ENCODE measurements at regions not wholly inside any gene's neighbourhood (a gene's known extent, or its start where the extent isn't known, plus 50 kb on each side); places are given as distances from the start of the nearest gene placed in this dataset.

- Histone ChIP-seq H3K4me1 (no peaks in the 10 kb centered on the region), H3K9me3 (no peaks in the 10 kb centered on the region), H3K27ac (no peak overlapping the region), H3K36me3 (no peaks in the 10 kb centered on the region), H3K27me3 (no peaks in the 10 kb centered on the region), H3K4me3 (no peak overlapping the region)
- 83% methylated on average over 2 of the region's 2 CpGs for WGBS
- DNase-seq (ENCODE audit: low spot score in 2 of 2) = no peak
- TF ChIP-seq POLR2AphosphoS5 (IDR thresholded peaks at IDR 0.05) = no peak
- no peak for TF ChIP-seq EP300 (IDR thresholded peaks at IDR 0.05)
- no peak for TF ChIP-seq POLR2A (IDR thresholded peaks at IDR 0.05)
Measured at GRCh38 chr2:58607448-58607847, 366.3 kb upstream of the FANCL start.

DNA sequence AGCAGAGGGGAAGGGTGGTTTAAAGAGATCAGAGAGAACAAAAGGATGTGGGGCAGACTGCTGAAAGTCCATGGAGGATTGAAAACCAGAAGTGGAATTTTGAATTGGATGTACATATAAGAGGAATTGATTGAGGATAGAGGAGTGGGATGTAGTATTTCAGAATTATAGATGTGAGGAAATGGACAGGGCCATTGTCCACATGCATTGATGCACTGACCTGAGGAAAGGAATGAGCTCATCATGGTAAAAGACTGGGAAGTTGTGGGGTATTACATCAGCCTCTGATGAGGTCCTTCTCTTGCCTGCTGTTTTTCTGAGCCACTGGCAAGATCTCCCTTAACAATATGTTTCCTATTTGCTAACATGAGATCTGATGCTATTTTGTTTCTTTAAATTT lies 365.7 kb upstream of the FANCL start:
- Histone ChIP-seq H3K27ac (no peak overlapping the region), H3K4me1 (no peaks in the 10 kb centered on the region), H3K9me3 (no peaks in the 10 kb centered on the region), H3K27me3 (no peaks in the 10 kb centered on the region), H3K4me3 (no peak overlapping the region), H3K36me3 (no peaks in the 10 kb centered on the region)
- TF ChIP-seq, protein P1, sequence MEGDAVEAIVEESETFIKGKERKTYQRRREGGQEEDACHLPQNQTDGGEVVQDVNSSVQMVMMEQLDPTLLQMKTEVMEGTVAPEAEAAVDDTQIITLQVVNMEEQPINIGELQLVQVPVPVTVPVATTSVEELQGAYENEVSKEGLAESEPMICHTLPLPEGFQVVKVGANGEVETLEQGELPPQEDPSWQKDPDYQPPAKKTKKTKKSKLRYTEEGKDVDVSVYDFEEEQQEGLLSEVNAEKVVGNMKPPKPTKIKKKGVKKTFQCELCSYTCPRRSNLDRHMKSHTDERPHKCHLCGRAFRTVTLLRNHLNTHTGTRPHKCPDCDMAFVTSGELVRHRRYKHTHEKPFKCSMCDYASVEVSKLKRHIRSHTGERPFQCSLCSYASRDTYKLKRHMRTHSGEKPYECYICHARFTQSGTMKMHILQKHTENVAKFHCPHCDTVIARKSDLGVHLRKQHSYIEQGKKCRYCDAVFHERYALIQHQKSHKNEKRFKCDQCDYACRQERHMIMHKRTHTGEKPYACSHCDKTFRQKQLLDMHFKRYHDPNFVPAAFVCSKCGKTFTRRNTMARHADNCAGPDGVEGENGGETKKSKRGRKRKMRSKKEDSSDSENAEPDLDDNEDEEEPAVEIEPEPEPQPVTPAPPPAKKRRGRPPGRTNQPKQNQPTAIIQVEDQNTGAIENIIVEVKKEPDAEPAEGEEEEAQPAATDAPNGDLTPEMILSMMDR (IDR thresholded peaks at IDR 0.05) = no peak
- TF ChIP-seq POLR2AphosphoS5 (IDR thresholded peaks at IDR 0.05) = no peak
- no peak for DNase-seq (ENCODE audit: low spot score in 2 of 2)

DNA sequence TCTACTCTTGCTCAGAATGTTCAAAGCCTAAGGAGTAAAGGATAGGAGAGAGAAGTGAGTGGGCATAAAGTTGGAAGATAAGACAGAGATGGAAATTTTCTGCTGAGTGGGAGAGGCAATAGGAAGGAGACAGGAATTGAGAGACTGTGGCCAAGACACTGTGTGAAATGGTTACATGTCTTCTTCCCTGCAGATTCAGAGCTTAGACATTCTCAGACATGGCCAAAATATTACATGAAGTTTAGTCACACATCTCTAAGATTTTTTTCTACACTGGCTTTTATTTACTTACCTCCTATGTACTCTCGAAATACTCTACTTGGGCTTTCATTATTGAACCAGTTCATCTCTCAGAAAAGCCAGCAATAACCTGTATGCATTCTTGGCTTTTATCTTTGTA lies 363.0 kb upstream of the FANCL start:
- Histone ChIP-seq H3K27ac (no peak overlapping the region), H3K27me3 (no peaks in the 10 kb centered on the region), H3K4me3 (no peak overlapping the region), H3K4me1 (no peaks in the 10 kb centered on the region), H3K36me3 (no peaks in the 10 kb centered on the region), H3K9me3 (no peaks in the 10 kb centered on the region)
- DNase-seq (ENCODE audit: low spot score in 2 of 2) = no peak
- TF ChIP-seq EP300 (IDR thresholded peaks at IDR 0.05) (no peak), POLR2A (IDR thresholded peaks at IDR 0.05) (no peak), POLR2AphosphoS5 (IDR thresholded peaks at IDR 0.05) (no peak)
- TF ChIP-seq, protein P1 (IDR thresholded peaks at IDR 0.05) = no peak
- whole genome bisulfite sequencing = 74% methylated on average over 1 of the region's 1 CpG

DNA sequence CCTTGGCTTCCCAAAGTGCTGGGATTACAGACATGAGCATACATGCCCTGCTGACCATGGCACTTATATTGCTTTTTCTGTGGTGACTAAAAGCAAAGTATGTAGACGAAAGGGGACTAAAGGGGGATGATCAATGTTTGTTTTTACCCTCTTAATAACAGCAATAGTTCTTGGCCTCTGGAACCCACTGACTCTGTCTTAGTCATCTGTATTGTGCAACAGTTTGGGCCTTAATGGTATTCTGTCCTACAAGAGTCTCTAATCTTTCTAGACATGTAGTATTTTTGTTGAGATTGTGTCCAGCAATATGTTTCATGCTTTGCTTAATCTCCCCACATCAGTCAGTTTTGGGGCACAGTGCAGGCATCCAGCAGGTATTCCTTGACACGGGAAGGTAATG lies 359.9 kb upstream of the FANCL start:
- no peak for DNase-seq (ENCODE audit: low spot score in 2 of 2)
- H3K36me3 ChIP-seq = no peaks in the 10 kb centered on the region
- H3K4me3 ChIP-seq = no peak overlapping the region
- H3K27ac ChIP-seq = no peak overlapping the region
- no peaks in the 10 kb centered on the region for H3K4me1 ChIP-seq
- no peaks in the 10 kb centered on the region for H3K9me3 ChIP-seq
- no peaks in the 10 kb centered on the region for H3K27me3 ChIP-seq
- no peak for TF ChIP-seq POLR2AphosphoS5 (IDR thresholded peaks at IDR 0.05)
- no peak for TF ChIP-seq EP300 (IDR thresholded peaks at IDR 0.05)
- TF ChIP-seq POLR2A (IDR thresholded peaks at IDR 0.05) = no peak
- TF ChIP-seq, protein P1 (IDR thresholded peaks at IDR 0.05) = no peak
- 92% methylated on average over 2 of the region's 2 CpGs for WGBS

GRCh38 chr2:58598171-58598570 lies 357.0 kb upstream of the FANCL start:
- Histone ChIP-seq H3K27me3 (no peaks in the 10 kb centered on the region), H3K4me1 (no peaks in the 10 kb centered on the region), H3K4me3 (no peak overlapping the region), H3K36me3 (no peaks in the 10 kb centered on the region), H3K27ac (no peak overlapping the region), H3K9me3 (no peaks in the 10 kb centered on the region)
- 76% methylated on average over 3 of the region's 3 CpGs for WGBS
- no peak for TF ChIP-seq EP300 (IDR thresholded peaks at IDR 0.05)
- TF ChIP-seq, protein P1 (IDR thresholded peaks at IDR 0.05) = no peak
- TF ChIP-seq POLR2A (IDR thresholded peaks at IDR 0.05) = no peak
- no peak for TF ChIP-seq POLR2AphosphoS5 (IDR thresholded peaks at IDR 0.05)
- DNase-seq (ENCODE audit: low spot score in 2 of 2) = no peak

GRCh38 chr2:58595714-58596113 lies 354.6 kb upstream of the FANCL start:
- Histone ChIP-seq H3K4me1 (no peaks in the 10 kb centered on the region), H3K4me3 (no peak overlapping the region), H3K36me3 (no peaks in the 10 kb centered on the region), H3K9me3 (no peaks in the 10 kb centered on the region), H3K27ac (no peak overlapping the region), H3K27me3 (no peaks in the 10 kb centered on the region)
- TF ChIP-seq POLR2A (IDR thresholded peaks at IDR 0.05) (no peak), POLR2AphosphoS5 (IDR thresholded peaks at IDR 0.05) (no peak), EP300 (IDR thresholded peaks at IDR 0.05) (no peak)
- TF ChIP-seq, protein P1 (IDR thresholded peaks at IDR 0.05) = no peak
- DNase-seq (ENCODE audit: low spot score in 2 of 2) = no peak
- WGBS = 66% methylated on average over 3 of the region's 3 CpGs
